ENCODE measurements at regions not wholly inside any gene's neighbourhood (a gene's known extent, or its start where the extent isn't known, plus 50 kb on each side); places are given as distances from the start of the nearest gene placed in this dataset.
"Not testable (repeated sequence)": the region's sequence is repeated elsewhere in the genome, so short reads cannot be mapped to it uniquely, and the experiment has no call there.

GRCh38 chr14:106662936-106663550 lies 1136.7 kb downstream of the TMEM121 start:
- DNase-seq: no peak
- Mint-ChIP-seq H3K27me3 (ENCODE audit: low read depth, poor library complexity) (peaks cover 3% of the 10 kb centered on the region), H3K4me1 (no peaks in the 10 kb centered on the region), H3K9me3 (peaks cover 83% of the 10 kb centered on the region), H3K36me3 (ENCODE audit: low read depth) (no peaks in the 10 kb centered on the region), H3K27ac (no peak overlapping the region), H3K4me3 (no peak overlapping the region)
- TF ChIP-seq CTCF (IDR thresholded peaks at IDR 0.05): no peak

- not testable (repeated sequence) for H3K4me3 Mint-ChIP-seq; H3K27me3 Mint-ChIP-seq (ENCODE audit: low read depth, poor library complexity); H3K4me1 Mint-ChIP-seq; H3K36me3 Mint-ChIP-seq (ENCODE audit: low read depth); H3K27ac Mint-ChIP-seq
- peaks cover 82% of the 10 kb centered on the region for H3K9me3 Mint-ChIP-seq
- DNase-seq: peak; percentile 7
- peak; percentile 19 for TF ChIP-seq CTCF (IDR thresholded peaks at IDR 0.05)
Measured at GRCh38 chr14:106663805-106664410, 1137.5 kb downstream of the TMEM121 start.

- no peak for DNase-seq
- Mint-ChIP-seq H3K27ac (no peak overlapping the region), H3K36me3 (ENCODE audit: low read depth) (no peaks in the 10 kb centered on the region), H3K9me3 (peaks cover 84% of the 10 kb centered on the region), H3K4me3 (no peak overlapping the region), H3K4me1 (no peaks in the 10 kb centered on the region), H3K27me3 (ENCODE audit: low read depth, poor library complexity) (peaks cover 3% of the 10 kb centered on the region)
- no peak for TF ChIP-seq CTCF (IDR thresholded peaks at IDR 0.05)
Measured at GRCh38 chr14:106665814-106666213, 1139.4 kb downstream of the TMEM121 start.

- no peak for TF ChIP-seq CTCF (IDR thresholded peaks at IDR 0.05)
- DNase-seq: no peak
- Mint-ChIP-seq H3K9me3 (peaks cover 85% of the 10 kb centered on the region), H3K4me1 (no peaks in the 10 kb centered on the region), H3K27ac (no peak overlapping the region), H3K36me3 (ENCODE audit: low read depth) (no peaks in the 10 kb centered on the region), H3K27me3 (ENCODE audit: low read depth, poor library complexity) (peaks cover 3% of the 10 kb centered on the region), H3K4me3 (no peak overlapping the region)
Measured at GRCh38 chr14:106666341-106666740, 1140.0 kb downstream of the TMEM121 start.

- DNase-seq: no peak
Measured at GRCh38 chr14:106670011-106670410, 1143.6 kb downstream of the TMEM121 start.

GRCh38 chr14:106674093-106674492 lies 1147.7 kb downstream of the TMEM121 start:
- H3K36me3 Mint-ChIP-seq (ENCODE audit: low read depth); H3K4me1 Mint-ChIP-seq; DNase-seq; H3K27ac Mint-ChIP-seq; H3K27me3 Mint-ChIP-seq (ENCODE audit: low read depth, poor library complexity); H3K4me3 Mint-ChIP-seq: not testable (repeated sequence)
- H3K9me3 Mint-ChIP-seq: peaks cover 83% of the 10 kb centered on the region

More at GRCh38 chr14:106670011-106670410, 1143.6 kb downstream of the TMEM121 start:
- no peak overlapping the region for H3K27ac Mint-ChIP-seq
- TF ChIP-seq CTCF (IDR thresholded peaks at IDR 0.05): no peak
- H3K36me3 Mint-ChIP-seq (ENCODE audit: low read depth): no peaks in the 10 kb centered on the region
- H3K4me1 Mint-ChIP-seq: no peaks in the 10 kb centered on the region
- no peaks in the 10 kb centered on the region for H3K27me3 Mint-ChIP-seq (ENCODE audit: low read depth, poor library complexity)
- no peak overlapping the region for H3K4me3 Mint-ChIP-seq
- H3K9me3 Mint-ChIP-seq: peaks cover 82% of the 10 kb centered on the region

- H3K27me3 Mint-ChIP-seq (ENCODE audit: low read depth, poor library complexity); H3K4me3 Mint-ChIP-seq; H3K4me1 Mint-ChIP-seq; DNase-seq; H3K36me3 Mint-ChIP-seq (ENCODE audit: low read depth); H3K27ac Mint-ChIP-seq: not testable (repeated sequence)
- peaks cover 84% of the 10 kb centered on the region for H3K9me3 Mint-ChIP-seq
Measured at GRCh38 chr14:106674509-106675125, 1148.2 kb downstream of the TMEM121 start.

- not testable (repeated sequence) for H3K4me3 Mint-ChIP-seq; H3K27ac Mint-ChIP-seq; H3K4me1 Mint-ChIP-seq; H3K27me3 Mint-ChIP-seq (ENCODE audit: low read depth, poor library complexity); H3K36me3 Mint-ChIP-seq (ENCODE audit: low read depth); DNase-seq
- H3K9me3 Mint-ChIP-seq: peaks cover 84% of the 10 kb centered on the region
Measured at GRCh38 chr14:106675716-106676115, 1149.3 kb downstream of the TMEM121 start.
